RWPE2 (cell line): ENCODE measurements at regions not wholly inside any gene's neighbourhood (a gene's known extent, or its start where the extent isn't known, plus 50 kb on each side); places are given as distances from the start of the nearest gene placed in this dataset.

Experiments
- ATAC-seq: fragments of 200-7000 bp; cut with Tn5 transposase; 3 replicates; pipeline ENCODE4 v1.9.1; 2021; ENCODE audit warnings: low read depth
- DNase-seq: peaks from one replicate; pipeline ENCODE4 v3.0.0-alpha.2; 2020; ENCODE audit warnings: low spot score
- H3K27ac ChIP-seq: fragments of 450-650 bp; 2 replicates; pipeline ENCODE4 v1.5.1; 2017; ENCODE audit warnings: mild to moderate bottlenecking; ENCODE audit not compliant: poor library complexity, severe bottlenecking
- H3K27me3 ChIP-seq: fragments of 250-450 bp; sonication (Bioruptor Pico); 2 replicates; pipeline ENCODE4 v1.5.1; 2021; ENCODE audit warnings: mild to moderate bottlenecking, moderate library complexity; ENCODE audit not compliant: insufficient read depth, poor library complexity, severe bottlenecking
- H3K36me3 ChIP-seq: fragments of 250-450 bp; sonication (Bioruptor Pico); 2 replicates; pipeline ENCODE4 v1.5.1; 2020; ENCODE audit warnings: low read depth, mild to moderate bottlenecking, moderate library complexity
- H3K4me1 ChIP-seq: fragments of 250-450 bp; sonication (Bioruptor Pico); 2 replicates; pipeline ENCODE4 v1.5.1; 2021; ENCODE audit warnings: mild to moderate bottlenecking, moderate library complexity; ENCODE audit not compliant: insufficient read depth, poor library complexity, severe bottlenecking
- H3K4me3 ChIP-seq: fragments of 250-450 bp; sonication (Bioruptor Pico); 2 replicates; pipeline ENCODE4 v1.5.1; 2021; ENCODE audit warnings: mild to moderate bottlenecking, moderate library complexity; ENCODE audit not compliant: severe bottlenecking
- H3K9me3 ChIP-seq: fragments of 250-450 bp; sonication (Bioruptor Pico); 2 replicates; pipeline ENCODE4 v1.5.1; 2021; ENCODE audit warnings: mild to moderate bottlenecking, moderate library complexity; ENCODE audit not compliant: severe bottlenecking
- TF ChIP-seq, protein P1 (sequence below): fragments of 450-650 bp; IDR thresholded peaks from one replicate; pipeline ENCODE4 v1.5.1; 2017; ENCODE audit warnings: mild to moderate bottlenecking, moderate library complexity; ENCODE audit not compliant: poor library complexity, severe bottlenecking

DNA sequence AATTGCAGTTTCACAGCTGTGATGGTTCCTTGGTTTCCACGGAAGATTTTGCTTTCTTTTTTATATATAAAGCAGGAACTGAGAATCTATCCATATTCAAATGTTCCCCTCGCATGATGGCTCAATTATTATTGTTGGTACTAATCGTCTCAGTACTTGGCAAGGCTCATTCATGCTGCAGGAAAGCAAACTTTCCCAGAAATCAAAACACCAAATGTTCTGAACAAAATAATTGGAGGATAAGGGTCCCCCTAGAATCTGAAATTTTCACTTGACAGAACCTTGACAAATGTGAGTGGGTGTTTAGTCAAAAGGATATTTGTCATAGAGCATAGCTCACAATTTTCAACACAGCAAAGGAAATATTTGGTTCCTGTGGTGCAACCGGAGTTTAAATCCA, 1598.6 kb upstream of the PCDH7 start:
- ATAC-seq (no peak), DNase-seq (no peak)

DNA sequence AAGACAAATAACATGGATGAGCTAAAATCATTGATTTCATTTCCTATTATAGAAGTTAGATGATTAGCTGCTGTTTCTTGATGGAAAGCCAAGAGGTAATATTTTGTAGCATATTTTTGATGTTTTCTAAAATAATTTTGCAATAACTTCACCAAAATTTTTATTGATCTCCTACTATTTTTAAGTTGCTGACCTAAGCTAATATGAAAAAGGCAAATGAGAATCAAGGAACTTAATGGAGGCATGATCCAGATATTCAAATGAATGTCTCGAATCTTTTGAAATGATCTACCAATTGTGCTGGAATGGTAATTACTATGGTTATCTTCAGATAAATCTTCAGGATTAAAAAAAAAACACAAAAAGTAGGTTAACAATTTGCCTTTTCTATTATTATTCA, 1591.4 kb upstream of the PCDH7 start:
- DNase-seq (no peak), ATAC-seq (no peak)
- H3K4me1 ChIP-seq, result no peaks in the 10 kb centered on the region
- TF ChIP-seq, protein P1, sequence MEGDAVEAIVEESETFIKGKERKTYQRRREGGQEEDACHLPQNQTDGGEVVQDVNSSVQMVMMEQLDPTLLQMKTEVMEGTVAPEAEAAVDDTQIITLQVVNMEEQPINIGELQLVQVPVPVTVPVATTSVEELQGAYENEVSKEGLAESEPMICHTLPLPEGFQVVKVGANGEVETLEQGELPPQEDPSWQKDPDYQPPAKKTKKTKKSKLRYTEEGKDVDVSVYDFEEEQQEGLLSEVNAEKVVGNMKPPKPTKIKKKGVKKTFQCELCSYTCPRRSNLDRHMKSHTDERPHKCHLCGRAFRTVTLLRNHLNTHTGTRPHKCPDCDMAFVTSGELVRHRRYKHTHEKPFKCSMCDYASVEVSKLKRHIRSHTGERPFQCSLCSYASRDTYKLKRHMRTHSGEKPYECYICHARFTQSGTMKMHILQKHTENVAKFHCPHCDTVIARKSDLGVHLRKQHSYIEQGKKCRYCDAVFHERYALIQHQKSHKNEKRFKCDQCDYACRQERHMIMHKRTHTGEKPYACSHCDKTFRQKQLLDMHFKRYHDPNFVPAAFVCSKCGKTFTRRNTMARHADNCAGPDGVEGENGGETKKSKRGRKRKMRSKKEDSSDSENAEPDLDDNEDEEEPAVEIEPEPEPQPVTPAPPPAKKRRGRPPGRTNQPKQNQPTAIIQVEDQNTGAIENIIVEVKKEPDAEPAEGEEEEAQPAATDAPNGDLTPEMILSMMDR, result no peak
- no peak overlapping the region for H3K27ac ChIP-seq
- H3K4me3 ChIP-seq, result no peak overlapping the region
- H3K27me3 ChIP-seq, result no peaks in the 10 kb centered on the region
- no peaks in the 10 kb centered on the region for H3K9me3 ChIP-seq
- no peaks in the 10 kb centered on the region for H3K36me3 ChIP-seq

More for the DNA sequence above, 1598.6 kb upstream of the PCDH7 start:
- H3K4me3 ChIP-seq, result no peak overlapping the region
- H3K27me3 ChIP-seq, result no peaks in the 10 kb centered on the region
- H3K4me1 ChIP-seq, result no peaks in the 10 kb centered on the region
- H3K27ac ChIP-seq, result no peak overlapping the region
- H3K36me3 ChIP-seq, result no peaks in the 10 kb centered on the region
- TF ChIP-seq, protein P1, result no peak
- H3K9me3 ChIP-seq, result no peaks in the 10 kb centered on the region

DNA sequence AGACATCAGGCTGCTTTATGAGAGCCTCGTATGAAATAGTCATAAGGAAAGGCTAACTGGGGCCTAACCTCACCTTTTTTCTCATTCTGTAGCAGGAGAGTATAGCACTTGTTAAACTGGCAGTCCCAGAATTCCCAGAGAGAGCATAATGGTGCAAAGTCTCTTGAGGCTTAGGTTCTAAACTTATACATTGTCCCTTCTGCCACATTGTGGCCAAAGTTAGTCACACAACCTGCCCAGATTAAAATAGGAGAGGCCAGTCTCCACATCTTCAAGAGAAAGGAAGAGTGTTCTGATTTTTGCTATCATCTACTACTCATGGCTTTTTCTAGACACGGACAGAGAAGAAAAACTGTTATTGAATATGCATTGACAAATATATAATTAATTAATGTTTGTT, 1588.9 kb upstream of the PCDH7 start:
- no peaks in the 10 kb centered on the region for H3K36me3 ChIP-seq
- no peak overlapping the region for H3K27ac ChIP-seq
- H3K27me3 ChIP-seq, result no peaks in the 10 kb centered on the region
- H3K4me1 ChIP-seq, result no peaks in the 10 kb centered on the region
- DNase-seq, result no peak
- ATAC-seq, result no peak
- TF ChIP-seq, protein P1, result no peak
- no peaks in the 10 kb centered on the region for H3K9me3 ChIP-seq
- no peak overlapping the region for H3K4me3 ChIP-seq

DNA sequence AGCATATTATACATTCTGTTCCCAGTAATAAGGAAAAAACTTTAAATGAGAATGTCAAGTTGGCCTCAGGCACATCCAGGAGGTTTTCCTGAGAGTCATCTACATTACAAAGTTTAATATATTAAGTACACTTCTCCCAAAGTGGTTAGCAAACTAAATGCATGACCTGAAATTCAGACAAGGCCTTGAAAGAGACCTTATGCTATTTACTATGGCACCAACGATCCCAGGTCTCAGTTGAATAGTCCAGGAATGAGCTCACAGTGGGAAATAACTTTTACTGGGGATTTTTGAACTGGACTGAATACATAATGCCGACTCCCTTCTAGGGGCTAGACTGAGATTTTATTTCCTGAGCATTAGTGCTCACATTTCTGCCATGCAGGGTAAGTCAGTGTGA, 1577.5 kb upstream of the PCDH7 start:
- ATAC-seq (no peak), DNase-seq (no peak)
- Histone ChIP-seq H3K36me3 (no peaks in the 10 kb centered on the region), H3K4me3 (no peak overlapping the region), H3K27me3 (no peaks in the 10 kb centered on the region), H3K4me1 (no peaks in the 10 kb centered on the region), H3K27ac (no peak overlapping the region), H3K9me3 (no peaks in the 10 kb centered on the region)
- TF ChIP-seq, protein P1, result no peak

DNA sequence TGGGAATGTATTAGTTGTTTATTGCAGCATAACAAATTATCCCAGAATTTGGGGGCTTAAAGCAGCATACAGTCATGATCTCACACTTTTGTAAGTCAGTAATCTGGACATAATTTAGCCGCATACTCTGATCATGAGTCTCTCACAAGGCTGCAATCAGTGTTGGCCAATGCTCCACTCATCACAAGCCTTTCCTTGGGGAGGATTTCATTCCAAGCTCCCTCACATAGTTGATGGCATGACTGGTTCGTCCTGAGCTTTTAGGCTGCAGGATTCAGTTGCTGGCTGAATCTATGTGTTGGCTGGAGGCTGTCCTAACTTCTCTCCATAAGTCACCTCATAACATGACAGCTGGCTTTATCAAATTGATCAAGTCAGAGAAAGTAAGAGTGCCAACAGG, 1568.6 kb upstream of the PCDH7 start:
- TF ChIP-seq, protein P1, result no peak
- no peak for DNase-seq
- no peak overlapping the region for H3K4me3 ChIP-seq
- no peak for ATAC-seq
- H3K36me3 ChIP-seq, result no peaks in the 10 kb centered on the region
- no peaks in the 10 kb centered on the region for H3K9me3 ChIP-seq
- H3K4me1 ChIP-seq, result no peaks in the 10 kb centered on the region
- no peak overlapping the region for H3K27ac ChIP-seq
- no peaks in the 10 kb centered on the region for H3K27me3 ChIP-seq
